ENCODE measurements at regions not wholly inside any gene's neighbourhood (a gene's known extent, or its start where the extent isn't known, plus 50 kb on each side); places are given as distances from the start of the nearest gene placed in this dataset.
"Not testable (repeated sequence)": the region's sequence is repeated elsewhere in the genome, so short reads cannot be mapped to it uniquely, and the experiment has no call there.

GRCh38 chr2:87196720-87197388, 175.2 kb upstream of the PLGLB1 start:
- not testable (repeated sequence) for DNase-seq (ENCODE audit: extremely low read depth in 1 of 2, low read depth in 1 of 2)

- DNase-seq (ENCODE audit: extremely low read depth in 1 of 2, low read depth in 1 of 2), result not testable (repeated sequence)
Measured at GRCh38 chr2:87198422-87198821, 176.8 kb upstream of the PLGLB1 start.

GRCh38 chr2:87199228-87199627, 177.6 kb upstream of the PLGLB1 start:
- not testable (repeated sequence) for DNase-seq (ENCODE audit: extremely low read depth in 1 of 2, low read depth in 1 of 2)

GRCh38 chr2:87204569-87205147, 183.0 kb upstream of the PLGLB1 start:
- DNase-seq (ENCODE audit: extremely low read depth in 1 of 2, low read depth in 1 of 2), result not testable (repeated sequence)

GRCh38 chr2:87212938-87213337, 191.3 kb upstream of the PLGLB1 start:
- DNase-seq (ENCODE audit: extremely low read depth in 1 of 2, low read depth in 1 of 2), result not testable (repeated sequence)

GRCh38 chr2:87217005-87217404, 195.4 kb upstream of the PLGLB1 start:
- DNase-seq (ENCODE audit: extremely low read depth in 1 of 2, low read depth in 1 of 2), result not testable (repeated sequence)

GRCh38 chr2:87217741-87218410, 196.2 kb upstream of the PLGLB1 start:
- peak; percentile 16 to 57 for DNase-seq (ENCODE audit: extremely low read depth in 1 of 2, low read depth in 1 of 2)

- DNase-seq (ENCODE audit: extremely low read depth in 1 of 2, low read depth in 1 of 2), result not testable (repeated sequence)
Measured at GRCh38 chr2:87220651-87221050, 199.0 kb upstream of the PLGLB1 start.

- not testable (repeated sequence) for DNase-seq (ENCODE audit: extremely low read depth in 1 of 2, low read depth in 1 of 2)
Measured at GRCh38 chr2:87222131-87222530, 200.5 kb upstream of the PLGLB1 start.

- DNase-seq (ENCODE audit: extremely low read depth in 1 of 2, low read depth in 1 of 2), result not testable (repeated sequence)
Measured at GRCh38 chr2:87223873-87224272, 202.2 kb upstream of the PLGLB1 start.

GRCh38 chr2:87229091-87229689, 207.5 kb upstream of the PLGLB1 start:
- not testable (repeated sequence) for DNase-seq (ENCODE audit: extremely low read depth in 1 of 2, low read depth in 1 of 2)

GRCh38 chr2:87229964-87230363, 208.3 kb upstream of the PLGLB1 start:
- DNase-seq (ENCODE audit: extremely low read depth in 1 of 2, low read depth in 1 of 2), result not testable (repeated sequence)

GRCh38 chr2:87235333-87235981, 213.8 kb upstream of the PLGLB1 start:
- DNase-seq (ENCODE audit: extremely low read depth in 1 of 2, low read depth in 1 of 2), result not testable (repeated sequence)

- DNase-seq (ENCODE audit: extremely low read depth in 1 of 2, low read depth in 1 of 2), result not testable (repeated sequence)
Measured at GRCh38 chr2:87237570-87238336, 216.1 kb upstream of the PLGLB1 start.

- not testable (repeated sequence) for DNase-seq (ENCODE audit: extremely low read depth in 1 of 2, low read depth in 1 of 2)
Measured at GRCh38 chr2:87239558-87240215, 218.0 kb upstream of the PLGLB1 start.

- not testable (repeated sequence) for DNase-seq (ENCODE audit: extremely low read depth in 1 of 2, low read depth in 1 of 2)
Measured at GRCh38 chr2:87246066-87246717, 224.5 kb upstream of the PLGLB1 start.

GRCh38 chr2:87252046-87252445, 230.4 kb upstream of the PLGLB1 start:
- not testable (repeated sequence) for DNase-seq (ENCODE audit: extremely low read depth in 1 of 2, low read depth in 1 of 2)

- not testable (repeated sequence) for DNase-seq (ENCODE audit: extremely low read depth in 1 of 2, low read depth in 1 of 2)
Measured at GRCh38 chr2:87254562-87254961, 232.9 kb upstream of the PLGLB1 start.

- not testable (repeated sequence) for DNase-seq (ENCODE audit: extremely low read depth in 1 of 2, low read depth in 1 of 2)
Measured at GRCh38 chr2:87255410-87255809, 233.8 kb upstream of the PLGLB1 start.

All from activated CD8-positive, alpha-beta memory T cell treated with anti-CD3 and anti-CD28 coated beads for 1 hour (primary cell).